HUES64 (cell line): ENCODE measurements at regions not wholly inside any gene's neighbourhood (a gene's known extent, or its start where the extent isn't known, plus 50 kb on each side); places are given as distances from the start of the nearest gene placed in this dataset.
"Not testable (repeated sequence)": the region's sequence is repeated elsewhere in the genome, so short reads cannot be mapped to it uniquely, and the experiment has no call there.

Source experiments
- H3K27ac ChIP-seq: 2 replicates; pipeline ENCODE4 v1.7.0; 2013; ENCODE audit warnings: low read depth, low read length, inconsistent platforms
- H3K27me3 ChIP-seq: 2 replicates; pipeline ENCODE4 v1.6.1; 2013; ENCODE audit warnings: mild to moderate bottlenecking, low read length; ENCODE audit not compliant: insufficient read depth
- H3K36me3 ChIP-seq: 2 replicates; pipeline ENCODE4 v1.6.1; 2013; ENCODE audit warnings: mild to moderate bottlenecking, low read length; ENCODE audit not compliant: insufficient read depth
- H3K4me1 ChIP-seq: 2 replicates; pipeline ENCODE4 v1.6.1; 2013; ENCODE audit warnings: mild to moderate bottlenecking, low read length, moderate library complexity; ENCODE audit not compliant: insufficient read depth
- H3K4me3 ChIP-seq: 2 replicates; pipeline ENCODE4 v1.5.1; 2013; ENCODE audit warnings: mild to moderate bottlenecking, low read length, moderate library complexity
- H3K9ac ChIP-seq: 2 replicates; pipeline ENCODE4 v1.6.1; 2013; ENCODE audit warnings: mild to moderate bottlenecking, low read depth, low read length
- H3K9me3 ChIP-seq: 2 replicates; pipeline ENCODE4 v1.6.1; 2013; ENCODE audit warnings: low read depth, low read length; ENCODE audit not compliant: insufficient read depth
- WGBS: fragments of 150-250, 120-280 bp; methylation state at CpG from one replicate; pipeline ENCODE4 v1.1.7; 2013; ENCODE audit warnings: missing lambda C conversion rate; 5-methylcytosine and 5-hydroxymethylcytosine counted together

DNA sequence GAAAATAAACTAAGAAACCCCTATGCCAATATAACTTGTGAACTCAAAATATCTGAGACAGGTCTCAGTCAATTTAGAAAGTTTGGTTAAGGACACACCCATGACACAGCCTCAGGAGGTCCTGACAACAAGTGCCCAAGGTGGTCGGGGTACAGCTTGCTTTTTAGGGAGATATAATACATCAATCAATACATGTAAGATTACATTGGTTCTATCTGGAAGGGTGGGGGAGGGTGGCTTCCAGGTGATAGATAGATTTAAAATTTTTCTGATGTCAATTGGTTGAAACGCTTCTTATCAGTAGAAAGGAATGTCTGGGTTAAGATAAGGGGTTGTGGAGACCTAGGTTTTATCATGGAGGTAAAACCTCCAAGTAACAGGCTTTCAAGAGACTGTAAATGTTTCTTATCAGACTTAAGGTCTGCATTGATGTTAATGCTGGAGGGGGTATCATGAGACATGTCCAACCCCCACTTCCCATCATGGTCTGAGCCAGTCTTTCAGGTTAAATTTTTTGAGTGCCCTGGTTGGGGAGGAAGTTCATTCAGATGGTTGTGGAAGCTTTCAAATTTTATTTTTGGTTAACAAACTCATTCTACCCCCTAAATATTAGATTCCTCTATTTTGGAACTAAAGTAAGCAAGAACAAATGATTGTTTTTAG, 82.0 kb upstream of the RASSF8 start:
- no peaks in the 10 kb centered on the region for H3K9me3 ChIP-seq

DNA sequence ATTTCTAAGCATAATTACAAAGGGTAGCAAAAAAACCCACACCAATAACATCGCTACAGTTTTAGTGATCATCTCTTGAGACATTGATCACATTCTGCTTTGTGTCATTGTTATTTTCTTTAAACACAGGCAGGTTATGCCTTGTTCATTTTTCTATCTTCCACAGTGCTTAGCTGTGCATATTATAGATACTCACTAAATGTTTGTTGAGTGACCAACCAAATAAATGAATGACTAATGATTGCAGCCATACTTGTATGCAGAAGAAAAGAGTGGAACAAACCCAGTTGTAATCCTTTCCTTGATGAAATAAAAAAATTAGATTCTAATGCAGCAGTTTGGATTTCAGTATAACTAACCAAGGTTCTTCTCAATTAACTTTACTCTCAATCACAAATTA, 81.0 kb upstream of the RASSF8 start:
- Histone ChIP-seq H3K9ac (no peak overlapping the region), H3K9me3 (no peaks in the 10 kb centered on the region), H3K27ac (no peak overlapping the region), H3K4me1 (0 out of 2 replicates have a peak, but pooled peaks cover 7% of the 10 kb centered on the region), H3K4me3 (no peak overlapping the region), H3K36me3 (no peaks in the 10 kb centered on the region), H3K27me3 (no peaks in the 10 kb centered on the region)
- WGBS = 94% methylated on average over 1 of the region's 1 CpG

More for the DNA sequence above, 82.0 kb upstream of the RASSF8 start:
- H3K27ac ChIP-seq = no peak overlapping the region
- no peaks in the 10 kb centered on the region for H3K27me3 ChIP-seq
- H3K4me3 ChIP-seq = no peak overlapping the region
- WGBS = 76% methylated on average over 1 of the region's 2 CpGs
- no peaks in the 10 kb centered on the region for H3K36me3 ChIP-seq
- no peak overlapping the region for H3K9ac ChIP-seq
- 0 out of 2 replicates have a peak, but pooled peaks cover 7% of the 10 kb centered on the region for H3K4me1 ChIP-seq

DNA sequence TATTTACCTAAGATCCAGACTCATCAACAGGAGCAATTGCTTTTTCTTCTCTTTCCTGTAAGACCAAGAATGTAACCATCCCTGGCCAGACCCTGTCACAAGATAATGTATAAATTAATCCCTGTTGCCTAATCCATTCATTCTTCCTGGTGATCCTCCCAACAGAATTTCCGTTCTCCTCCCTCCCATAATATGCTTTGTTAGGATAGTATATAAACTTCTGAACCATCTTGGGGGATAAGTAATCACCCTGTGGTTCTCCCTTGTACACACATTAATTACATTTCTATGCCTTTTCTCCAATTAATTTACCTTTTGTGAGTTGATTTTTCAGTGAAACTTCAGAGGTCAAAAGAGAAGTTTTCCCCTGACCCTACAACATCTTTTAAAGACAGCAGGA, 76.2 kb upstream of the RASSF8 start:
- Histone ChIP-seq H3K4me1 (peaks cover 21% of the 10 kb centered on the region), H3K9ac (no peak overlapping the region), H3K4me3 (no peak overlapping the region), H3K9me3 (no peaks in the 10 kb centered on the region), H3K36me3 (no peaks in the 10 kb centered on the region), H3K27me3 (no peaks in the 10 kb centered on the region), H3K27ac (no peak overlapping the region)
- no CpG with 5 or more reads among the region's 1 CpG for WGBS

DNA sequence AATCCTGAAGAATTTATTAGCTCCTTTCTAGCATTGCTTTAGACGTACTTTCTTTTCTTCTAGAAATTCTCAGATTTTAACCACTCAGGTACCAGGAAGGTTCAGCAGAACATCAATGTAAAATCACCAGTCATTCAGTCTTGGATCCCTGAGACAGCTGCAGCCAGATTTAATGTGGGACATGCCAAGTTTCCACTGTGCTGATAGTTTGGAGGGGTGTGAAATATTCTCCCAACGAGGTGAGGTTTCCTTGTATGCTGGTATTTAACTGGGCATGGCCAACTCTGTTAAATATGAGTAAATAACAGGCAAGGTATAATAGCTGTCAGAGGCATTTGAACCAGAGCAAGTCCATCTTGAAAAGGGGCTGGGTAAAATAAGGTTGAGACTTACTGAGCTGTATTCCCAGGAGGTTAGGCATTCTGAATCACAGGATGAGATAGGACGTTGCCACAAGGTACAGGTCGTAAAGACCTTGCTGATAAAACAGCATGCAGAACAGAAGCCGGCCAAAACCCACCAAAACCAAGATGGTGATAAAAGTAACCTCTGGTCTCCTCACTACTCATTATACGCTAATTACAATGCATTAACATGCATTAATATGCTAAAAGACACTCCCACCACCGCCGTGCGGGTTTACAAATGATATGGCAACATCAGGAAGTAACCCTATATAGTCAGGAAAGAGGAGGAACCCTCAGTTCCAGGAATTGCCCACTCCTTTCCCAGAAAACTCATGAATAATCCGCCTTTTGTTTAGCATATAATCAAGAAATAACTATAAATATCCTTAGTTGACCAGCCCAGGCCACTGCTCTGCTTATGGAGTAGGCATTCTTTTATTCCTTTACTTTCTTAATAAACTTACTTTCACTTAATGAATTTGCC, 75.2 kb upstream of the RASSF8 start:
- Histone ChIP-seq H3K4me1 (peaks cover 29% of the 10 kb centered on the region), H3K9me3 (no peaks in the 10 kb centered on the region), H3K27me3 (no peaks in the 10 kb centered on the region), H3K4me3 (no peak overlapping the region), H3K9ac (no peak overlapping the region), H3K36me3 (no peaks in the 10 kb centered on the region), H3K27ac (no peak overlapping the region)
- 82% methylated on average over 10 of the region's 10 CpGs for WGBS

DNA sequence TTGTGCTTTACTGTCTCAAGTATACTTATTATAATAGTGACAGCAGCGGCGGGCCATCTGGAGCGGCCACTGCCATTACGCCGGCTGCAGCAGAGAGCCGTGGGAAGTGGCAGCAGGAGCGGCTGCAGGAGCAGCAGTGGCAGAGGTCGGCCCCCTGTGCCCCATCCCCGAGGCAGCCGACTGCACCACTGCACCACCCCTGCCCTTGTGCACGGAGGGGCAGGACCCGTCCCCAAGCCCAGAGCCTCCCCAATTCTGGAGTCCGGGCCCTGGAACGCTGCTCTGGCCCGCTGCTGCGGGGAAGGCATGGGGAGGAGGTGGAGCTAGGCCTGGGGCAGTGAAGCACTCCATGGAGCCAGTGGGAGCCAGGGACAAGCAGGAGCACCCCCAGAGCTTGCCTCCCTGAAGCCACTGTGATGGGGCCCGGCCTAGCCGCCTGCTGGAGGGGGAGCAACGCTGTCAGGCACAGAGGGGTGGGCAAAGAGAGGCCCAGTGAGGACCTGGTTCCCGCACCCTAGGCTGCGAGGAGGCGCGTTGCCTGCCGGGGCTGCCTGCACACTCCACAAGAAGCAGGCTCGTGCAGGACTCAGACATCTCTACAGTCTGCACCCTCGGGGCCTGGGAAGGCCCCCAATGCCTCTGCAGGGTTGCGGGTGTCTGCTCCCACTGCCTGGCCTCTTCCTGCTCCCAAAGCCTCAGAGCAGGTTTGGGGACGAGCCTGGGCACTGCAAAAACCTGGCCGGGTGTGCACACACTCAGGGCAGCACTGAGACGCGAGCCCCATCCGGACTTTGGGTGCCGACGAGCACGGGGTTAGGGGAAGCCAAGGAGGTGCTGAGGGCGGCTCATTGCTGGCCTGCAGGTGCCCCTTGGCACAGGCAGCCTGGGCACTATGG, 74.2 kb upstream of the RASSF8 start:
- H3K36me3 ChIP-seq = no peaks in the 10 kb centered on the region
- no peak overlapping the region for H3K27ac ChIP-seq
- no peak overlapping the region for H3K9ac ChIP-seq
- peaks cover 39% of the 10 kb centered on the region for H3K4me1 ChIP-seq
- no peaks in the 10 kb centered on the region for H3K27me3 ChIP-seq
- H3K4me3 ChIP-seq = no peak overlapping the region
- H3K9me3 ChIP-seq = no peaks in the 10 kb centered on the region
- 93% methylated on average over 36 of the region's 36 CpGs for WGBS

DNA sequence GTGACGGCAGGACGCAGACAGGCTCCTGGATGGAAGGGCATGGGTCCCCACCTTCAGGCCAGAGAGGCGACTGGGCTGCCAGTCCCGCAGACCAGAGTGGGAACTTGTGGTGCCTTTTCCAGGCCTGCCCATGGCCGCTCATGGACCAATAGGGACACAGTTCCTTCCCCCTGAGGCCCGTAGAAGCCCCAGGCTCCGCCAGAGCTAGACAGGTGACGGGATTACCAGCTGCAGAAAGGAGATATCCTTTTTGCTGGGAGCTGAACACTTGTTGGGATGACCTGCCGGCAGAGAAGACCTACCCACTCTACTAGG, 73.6 kb upstream of the RASSF8 start:
- Histone ChIP-seq H3K4me1 (peaks cover 40% of the 10 kb centered on the region), H3K9me3 (no peaks in the 10 kb centered on the region), H3K9ac (no peak overlapping the region), H3K27ac (no peak overlapping the region), H3K36me3 (no peaks in the 10 kb centered on the region), H3K4me3 (no peak overlapping the region), H3K27me3 (no peaks in the 10 kb centered on the region)
- 91% methylated on average over 9 of the region's 9 CpGs for WGBS

DNA sequence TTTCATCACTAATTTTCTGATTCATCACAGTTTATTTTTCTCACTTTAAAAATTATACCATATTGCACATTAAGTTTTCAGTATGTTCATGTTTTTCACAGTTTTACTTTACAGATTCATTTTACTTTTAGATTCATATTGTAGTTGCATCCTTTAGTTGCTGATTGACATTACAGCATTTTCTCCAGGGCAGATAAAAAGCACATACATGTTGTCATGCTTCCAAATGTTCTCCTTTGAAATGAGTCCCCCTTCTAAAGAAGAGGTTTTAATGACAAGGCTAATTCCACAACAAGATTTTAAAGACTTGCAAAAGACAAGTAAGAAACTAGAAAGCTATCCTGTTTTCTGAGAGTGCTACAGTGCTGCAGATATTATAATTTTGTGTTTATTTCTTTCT, 72.1 kb upstream of the RASSF8 start:
- Histone ChIP-seq H3K27ac (peak overlapping the region; percentile 88; the same call in 1 of the 2 replicates), H3K9me3 (peaks cover 6% of the 10 kb centered on the region), H3K4me1 (peaks cover 43% of the 10 kb centered on the region), H3K27me3 (no peaks in the 10 kb centered on the region), H3K36me3 (no peaks in the 10 kb centered on the region), H3K9ac (no peak overlapping the region; the same call in 1 of the 2 replicates), H3K4me3 (no peak overlapping the region)

DNA sequence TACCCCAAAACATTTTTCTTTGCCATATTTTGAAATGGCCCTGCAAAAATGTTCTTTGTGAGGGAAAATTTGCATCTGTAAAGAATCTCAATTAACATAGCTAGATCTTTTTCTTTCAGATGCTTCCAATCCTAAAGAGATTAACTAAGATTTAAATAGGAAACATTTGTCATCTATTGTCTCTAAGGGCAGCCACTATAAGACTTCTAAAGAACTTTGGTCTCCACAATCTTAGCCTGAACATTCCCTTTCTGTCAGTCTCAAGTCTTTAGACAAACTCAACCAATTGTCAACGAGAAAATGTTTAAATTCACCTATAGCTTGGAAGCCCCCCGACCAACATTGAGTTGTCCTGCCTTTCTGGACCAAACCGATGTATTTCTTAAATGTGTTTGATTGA, 71.1 kb upstream of the RASSF8 start:
- 12% methylated on average over 2 of the region's 3 CpGs for WGBS
- Histone ChIP-seq H3K9ac (no peak overlapping the region), H3K27me3 (no peaks in the 10 kb centered on the region), H3K27ac (peak overlapping the region; percentile 88), H3K36me3 (no peaks in the 10 kb centered on the region), H3K4me1 (peaks cover 43% of the 10 kb centered on the region), H3K9me3 (peaks cover 9% of the 10 kb centered on the region), H3K4me3 (no peak overlapping the region)

DNA sequence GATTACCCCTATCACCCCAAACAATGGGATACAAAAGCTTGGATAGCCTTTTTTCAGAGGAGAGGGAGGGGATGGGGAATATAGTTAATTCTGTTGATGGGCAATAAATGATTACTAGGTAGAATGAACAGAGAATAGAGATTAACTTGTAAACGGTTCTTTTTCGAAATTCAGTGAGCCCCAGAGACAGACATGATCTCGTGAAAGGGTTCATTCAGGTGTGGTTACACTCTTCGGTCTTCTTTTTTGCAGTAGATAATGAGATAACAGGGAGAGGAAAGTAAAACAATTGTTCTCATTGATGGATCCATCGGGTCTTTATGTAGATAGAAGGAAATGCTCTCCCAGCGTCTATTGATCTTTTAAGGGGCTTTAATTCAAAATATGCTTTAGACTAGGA, 69.3 kb upstream of the RASSF8 start:
- H3K27ac ChIP-seq = no peak overlapping the region
- no peaks in the 10 kb centered on the region for H3K27me3 ChIP-seq
- no peaks in the 10 kb centered on the region for H3K36me3 ChIP-seq
- H3K9me3 ChIP-seq = peaks cover 9% of the 10 kb centered on the region
- H3K4me1 ChIP-seq = peaks cover 43% of the 10 kb centered on the region
- H3K4me3 ChIP-seq = no peak overlapping the region
- no peak overlapping the region for H3K9ac ChIP-seq
- WGBS = 83% methylated on average over 6 of the region's 6 CpGs

DNA sequence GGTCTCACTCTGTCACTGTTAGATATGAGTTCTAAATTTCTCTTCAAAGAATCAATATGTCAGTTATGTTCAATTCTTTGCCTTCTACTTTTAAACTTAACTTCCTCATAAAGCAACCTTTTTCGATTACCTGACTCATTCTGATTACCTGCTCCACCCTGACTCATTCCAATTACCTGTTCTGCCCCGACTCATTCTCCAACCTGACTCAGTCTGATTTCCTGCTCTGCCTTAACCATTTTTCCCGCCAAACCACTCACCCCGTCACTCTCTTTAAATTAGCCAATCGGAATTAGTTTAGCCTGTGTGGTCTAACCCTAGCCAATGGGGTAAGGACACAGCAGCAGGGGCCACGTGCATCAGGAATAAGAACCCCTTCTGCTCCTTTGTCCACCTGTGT, 67.4 kb upstream of the RASSF8 start:
- peaks cover 33% of the 10 kb centered on the region for H3K4me1 ChIP-seq
- H3K27me3 ChIP-seq, H3K9ac ChIP-seq, H3K9me3 ChIP-seq, H3K4me3 ChIP-seq, H3K36me3 ChIP-seq, H3K27ac ChIP-seq: not testable (repeated sequence)
- 95% methylated on average over 6 of the region's 6 CpGs for WGBS

DNA sequence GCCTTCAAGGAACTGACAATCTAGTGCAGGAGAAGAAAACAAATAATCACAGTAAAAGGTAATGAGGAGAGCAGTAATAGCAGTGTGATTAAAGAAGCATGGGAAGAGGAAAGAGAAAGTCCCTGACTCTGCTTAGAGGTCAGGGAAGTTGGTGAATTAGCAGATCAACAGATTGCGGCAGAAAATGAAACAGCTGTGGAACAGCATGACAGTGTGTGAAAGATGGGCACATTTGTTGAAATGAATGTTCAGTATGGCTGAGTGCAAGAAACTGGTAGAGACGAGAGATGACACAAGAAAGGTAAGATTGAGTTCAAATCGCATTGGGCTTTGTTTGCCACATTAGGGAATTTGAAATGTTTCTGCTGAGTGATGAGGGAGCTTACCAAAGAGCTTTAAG, 63.7 kb upstream of the RASSF8 start:
- H3K27me3 ChIP-seq = no peaks in the 10 kb centered on the region
- 0 out of 2 replicates have a peak, but pooled peaks cover 4% of the 10 kb centered on the region for H3K4me1 ChIP-seq
- H3K9ac ChIP-seq = no peak overlapping the region
- H3K36me3 ChIP-seq = no peaks in the 10 kb centered on the region
- H3K9me3 ChIP-seq = peaks cover 16% of the 10 kb centered on the region
- no peak overlapping the region for H3K4me3 ChIP-seq
- WGBS = 94% methylated on average over 3 of the region's 3 CpGs
- no peak overlapping the region for H3K27ac ChIP-seq
